HG03354 (cell line): ENCODE measurements at regions not wholly inside any gene's neighbourhood (a gene's known extent, or its start where the extent isn't known, plus 50 kb on each side); places are given as distances from the start of the nearest gene placed in this dataset.

Source experiments
- ATAC-seq: cut with Tn5 transposase; IDR thresholded peaks from one replicate; pipeline ENCODE4 v1.9.1; 2021; ENCODE audit warnings: mild to moderate bottlenecking; ENCODE audit not compliant: unreplicated experiment, poor library complexity, severe bottlenecking

GRCh38 chr1:80498673-80499072, 1302.1 kb upstream of the ADGRL2 start:
- no peak for ATAC-seq

GRCh38 chr1:80495806-80496205, 1304.9 kb upstream of the ADGRL2 start:
- no peak for ATAC-seq

- no peak for ATAC-seq
Observed at GRCh38 chr1:80472145-80472544, 1328.6 kb upstream of the ADGRL2 start.

- no peak for ATAC-seq
Observed at GRCh38 chr1:80468356-80468755, 1332.4 kb upstream of the ADGRL2 start.

GRCh38 chr1:80462006-80462405, 1338.7 kb upstream of the ADGRL2 start:
- ATAC-seq = no peak

- no peak for ATAC-seq
Observed at GRCh38 chr1:80457409-80457808, 1343.3 kb upstream of the ADGRL2 start.

- no peak for ATAC-seq
Observed at GRCh38 chr1:80453775-80454174, 1347.0 kb upstream of the ADGRL2 start.

GRCh38 chr1:80450711-80451110, 1350.0 kb upstream of the ADGRL2 start:
- no peak for ATAC-seq

GRCh38 chr1:80448081-80448480, 1352.7 kb upstream of the ADGRL2 start:
- no peak for ATAC-seq

- no peak for ATAC-seq
Observed at GRCh38 chr1:80447526-80447925, 1353.2 kb upstream of the ADGRL2 start.

GRCh38 chr1:80445033-80445432, 1355.7 kb upstream of the ADGRL2 start:
- ATAC-seq = no peak

- no peak for ATAC-seq
Observed at GRCh38 chr1:80444171-80444570, 1356.6 kb upstream of the ADGRL2 start.

GRCh38 chr1:80441664-80442063, 1359.1 kb upstream of the ADGRL2 start:
- no peak for ATAC-seq

GRCh38 chr1:80436851-80437250, 1363.9 kb upstream of the ADGRL2 start:
- no peak for ATAC-seq

- no peak for ATAC-seq
Observed at GRCh38 chr1:80427881-80428280, 1372.9 kb upstream of the ADGRL2 start.

- ATAC-seq = no peak
Observed at GRCh38 chr1:80424249-80424648, 1376.5 kb upstream of the ADGRL2 start.

- ATAC-seq = no peak
Observed at GRCh38 chr1:80418134-80418533, 1382.6 kb upstream of the ADGRL2 start.

- no peak for ATAC-seq
Observed at GRCh38 chr1:80417671-80418070, 1383.1 kb upstream of the ADGRL2 start.

- no peak for ATAC-seq
Observed at GRCh38 chr1:80413969-80414368, 1386.8 kb upstream of the ADGRL2 start.

- ATAC-seq = no peak
Observed at GRCh38 chr1:80410233-80410632, 1390.5 kb upstream of the ADGRL2 start.

- no peak for ATAC-seq
Observed at GRCh38 chr1:80403471-80403893, 1397.0 kb upstream of the ADGRL4 start.

GRCh38 chr1:80402625-80403024, 1396.1 kb upstream of the ADGRL4 start:
- no peak for ATAC-seq

GRCh38 chr1:80401757-80402156, 1395.2 kb upstream of the ADGRL4 start:
- no peak for ATAC-seq
